Ammon's horn (tissue), 1 donor: ENCODE measurements at regions not wholly inside any gene's neighbourhood (a gene's known extent, or its start where the extent isn't known, plus 50 kb on each side); places are given as distances from the start of the nearest gene placed in this dataset.
"Not testable (repeated sequence)": the region's sequence is repeated elsewhere in the genome, so short reads cannot be mapped to it uniquely, and the experiment has no call there.

ENCODE experiments used
- DNase-seq: peaks from one replicate; pipeline ENCODE4 v3.0.0-alpha.2; 2016; ENCODE audit warnings: low spot score

- no peak for DNase-seq
Measured at GRCh38 chr16:52729731-52730130, 182.8 kb upstream of the TOX3 start.

- DNase-seq, result no peak
Measured at GRCh38 chr16:52727849-52728248, 180.9 kb upstream of the TOX3 start.

- DNase-seq, result peak; percentile 53
Measured at GRCh38 chr16:52727441-52727840, 180.5 kb upstream of the TOX3 start.

GRCh38 chr16:52725461-52725860 lies 178.5 kb upstream of the TOX3 start:
- no peak for DNase-seq

GRCh38 chr16:52725043-52725442 lies 178.1 kb upstream of the TOX3 start:
- DNase-seq, result no peak

GRCh38 chr16:52721331-52721730 lies 174.4 kb upstream of the TOX3 start:
- no peak for DNase-seq

- DNase-seq, result no peak
Measured at GRCh38 chr16:52718046-52718445, 171.1 kb upstream of the TOX3 start.

GRCh38 chr16:52713740-52714139 lies 166.8 kb upstream of the TOX3 start:
- no peak for DNase-seq

- DNase-seq, result no peak
Measured at GRCh38 chr16:52709306-52709705, 162.4 kb upstream of the TOX3 start.

GRCh38 chr16:52708476-52708875 lies 161.5 kb upstream of the TOX3 start:
- no peak for DNase-seq

GRCh38 chr16:52707676-52708337 lies 160.9 kb upstream of the TOX3 start:
- no peak for DNase-seq

GRCh38 chr16:52705122-52705521 lies 158.2 kb upstream of the TOX3 start:
- DNase-seq, result no peak

- no peak for DNase-seq
Measured at GRCh38 chr16:52697971-52698370, 151.0 kb upstream of the TOX3 start.

GRCh38 chr16:52696126-52696525 lies 149.2 kb upstream of the TOX3 start:
- no peak for DNase-seq

- DNase-seq, result no peak
Measured at GRCh38 chr16:52690468-52690867, 143.5 kb upstream of the TOX3 start.

GRCh38 chr16:52680993-52681392 lies 134.1 kb upstream of the TOX3 start:
- DNase-seq, result no peak

GRCh38 chr16:52677501-52677900 lies 130.6 kb upstream of the TOX3 start:
- DNase-seq, result no peak

GRCh38 chr16:52676959-52677358 lies 130.0 kb upstream of the TOX3 start:
- DNase-seq, result no peak

GRCh38 chr16:52671590-52671989 lies 124.6 kb upstream of the TOX3 start:
- no peak for DNase-seq

GRCh38 chr16:52657924-52658323 lies 111.0 kb upstream of the TOX3 start:
- DNase-seq, result no peak

- not testable (repeated sequence) for DNase-seq
Measured at GRCh38 chr16:52655916-52656315, 109.0 kb upstream of the TOX3 start.

- DNase-seq, result not testable (repeated sequence)
Measured at GRCh38 chr16:52655156-52655555, 108.2 kb upstream of the TOX3 start.

GRCh38 chr16:52652033-52652432 lies 105.1 kb upstream of the TOX3 start:
- DNase-seq, result peak; percentile 13

- no peak for DNase-seq
Measured at GRCh38 chr16:52650789-52651188, 103.8 kb upstream of the TOX3 start.

GRCh38 chr16:52650318-52650717 lies 103.4 kb upstream of the TOX3 start:
- no peak for DNase-seq
